Uterus (tissue), 3 donors: ENCODE measurements at regions not wholly inside any gene's neighbourhood (a gene's known extent, or its start where the extent isn't known, plus 50 kb on each side); places are given as distances from the start of the nearest gene placed in this dataset.

ENCODE experiments used
- DNase-seq, 2 donors: peaks; one replicate each; pipeline ENCODE4 v3.0.0-alpha.2; 2019 to 2020
- H3K27ac ChIP-seq, 2 donors: fragments of 200-600 bp; sonication (generic); 1 replicate in 1 of 2; 2 replicates in 1 of 2; pipeline ENCODE4 v1.5.1; 2016 to 2018
- H3K27me3 ChIP-seq, 2 donors: fragments of 200-600 bp; sonication (generic); one replicate each; pipeline ENCODE4 v1.5.1; 2018 to 2019; ENCODE audit warnings: control low read depth in 1 of 2
- H3K36me3 ChIP-seq, 2 donors: fragments of 200-600 bp; sonication (generic); one replicate each; pipeline ENCODE4 v1.5.1; 2019; ENCODE audit warnings: control low read depth in 1 of 2
- H3K4me1 ChIP-seq, 2 donors: fragments of 200-600 bp; sonication (generic); one replicate each; pipeline ENCODE4 v1.5.1; 2018 to 2019; ENCODE audit warnings: control low read depth in 1 of 2
- H3K4me3 ChIP-seq, 2 donors: fragments of 200-600 bp; sonication (generic); 1 replicate in 1 of 2; 2 replicates in 1 of 2; pipeline ENCODE4 v1.5.1; 2018 to 2019; ENCODE audit warnings: mild to moderate bottlenecking in 1 of 2
- H3K9me3 ChIP-seq, 2 donors: fragments of 200-600 bp; sonication (generic); one replicate each; pipeline ENCODE4 v1.5.1; 2019; ENCODE audit warnings: control low read depth in 1 of 2
- POLR2A ChIP-seq, 2 donors: fragments of 450-650 bp; IDR thresholded peaks; one replicate each; pipeline ENCODE4 v1.6.1; 2016; ENCODE audit warnings: antibody characterized with exemption in 2 of 2, mild to moderate bottlenecking in 1 of 2, moderate library complexity in 1 of 2
- intact Hi-C: fragments of 100-400 bp; cut with DNase I; formaldehyde crosslinking; loops from one replicate; pipeline ENCODE4 v1.15.1; 2023; ENCODE audit warnings: low total_unique reads
- TF ChIP-seq, protein P1 (sequence below), 4 experiments: fragments of 200-600 bp in 2 of 4; fragments of 450-650 bp in 2 of 4; sonication (generic) in 2 of 4; IDR thresholded peaks; one replicate each; pipeline ENCODE4 v1.5.1; 2016 to 2019; ENCODE audit warnings: antibody characterized with exemption in 4 of 4, mild to moderate bottlenecking in 2 of 4, moderate library complexity in 1 of 4
- donor health status: DM: yes; HTN: yes; CAD: no.

DNA sequence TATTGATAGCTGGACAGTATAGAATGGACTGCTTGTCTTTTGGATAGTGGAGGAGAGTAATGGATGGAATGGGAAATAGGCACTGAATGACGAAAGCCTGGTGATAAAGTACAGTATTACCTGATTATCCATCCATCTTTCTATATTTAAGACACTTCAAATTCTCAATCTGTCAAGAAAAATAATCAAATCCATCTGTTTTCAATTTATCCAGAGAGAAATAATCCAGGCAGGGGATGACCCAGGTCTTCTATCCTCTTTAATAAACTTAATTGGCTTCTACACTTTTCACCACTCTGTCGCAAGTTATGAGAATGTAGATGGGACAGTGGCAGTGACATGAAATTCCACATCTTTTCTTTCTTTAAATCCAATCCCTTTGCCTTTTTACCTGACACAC lies 420.3 kb upstream of the PDZRN3 start:
- no peak for TF ChIP-seq POLR2A (IDR thresholded peaks at IDR 0.05)
- TF ChIP-seq, protein P1, sequence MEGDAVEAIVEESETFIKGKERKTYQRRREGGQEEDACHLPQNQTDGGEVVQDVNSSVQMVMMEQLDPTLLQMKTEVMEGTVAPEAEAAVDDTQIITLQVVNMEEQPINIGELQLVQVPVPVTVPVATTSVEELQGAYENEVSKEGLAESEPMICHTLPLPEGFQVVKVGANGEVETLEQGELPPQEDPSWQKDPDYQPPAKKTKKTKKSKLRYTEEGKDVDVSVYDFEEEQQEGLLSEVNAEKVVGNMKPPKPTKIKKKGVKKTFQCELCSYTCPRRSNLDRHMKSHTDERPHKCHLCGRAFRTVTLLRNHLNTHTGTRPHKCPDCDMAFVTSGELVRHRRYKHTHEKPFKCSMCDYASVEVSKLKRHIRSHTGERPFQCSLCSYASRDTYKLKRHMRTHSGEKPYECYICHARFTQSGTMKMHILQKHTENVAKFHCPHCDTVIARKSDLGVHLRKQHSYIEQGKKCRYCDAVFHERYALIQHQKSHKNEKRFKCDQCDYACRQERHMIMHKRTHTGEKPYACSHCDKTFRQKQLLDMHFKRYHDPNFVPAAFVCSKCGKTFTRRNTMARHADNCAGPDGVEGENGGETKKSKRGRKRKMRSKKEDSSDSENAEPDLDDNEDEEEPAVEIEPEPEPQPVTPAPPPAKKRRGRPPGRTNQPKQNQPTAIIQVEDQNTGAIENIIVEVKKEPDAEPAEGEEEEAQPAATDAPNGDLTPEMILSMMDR (IDR thresholded peaks at IDR 0.05), result no peak
- intact Hi-C loops, result no loop called here
- Histone ChIP-seq H3K27ac (no peak overlapping the region), H3K27me3 (no peaks in the 10 kb centered on the region), H3K4me3 (no peak overlapping the region), H3K36me3 (no peaks in the 10 kb centered on the region), H3K4me1 (no peaks in the 10 kb centered on the region), H3K9me3 (no peaks in the 10 kb centered on the region)
- no peak for DNase-seq

DNA sequence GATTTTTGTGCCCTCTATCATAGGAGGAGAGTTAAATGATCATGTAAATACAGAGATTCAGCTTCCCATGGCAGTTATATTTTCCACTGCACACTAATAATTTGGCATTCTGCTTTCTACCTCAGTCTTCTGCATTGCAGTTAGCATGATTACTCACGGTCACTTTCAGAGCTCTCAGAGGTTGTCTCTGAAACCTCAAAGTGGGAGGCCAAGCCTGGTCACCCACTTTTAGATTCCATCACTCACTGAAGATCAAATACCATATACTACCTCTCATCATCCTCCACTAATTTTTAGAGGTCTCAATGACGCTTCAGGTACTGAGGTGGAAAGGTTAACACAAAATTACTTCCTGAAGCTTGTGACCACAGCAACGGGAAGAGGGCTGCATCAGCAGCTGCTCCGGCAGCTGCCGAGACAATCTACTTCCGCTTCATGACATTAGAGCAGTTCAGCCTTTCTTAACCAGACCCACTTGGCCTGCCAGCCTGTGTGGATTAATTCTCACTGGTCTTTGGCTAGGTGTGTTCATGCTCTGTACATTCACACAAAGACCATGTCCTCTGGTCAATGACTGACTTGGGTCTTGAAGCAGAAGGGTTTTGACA lies 416.4 kb upstream of the PDZRN3 start:
- Histone ChIP-seq H3K4me3 (no peak overlapping the region), H3K36me3 (no peaks in the 10 kb centered on the region), H3K27me3 (no peaks in the 10 kb centered on the region), H3K9me3 (no peaks in the 10 kb centered on the region), H3K4me1 (no peaks in the 10 kb centered on the region), H3K27ac (no peak overlapping the region)
- intact Hi-C loops, result no loop called here
- no peak for DNase-seq
- TF ChIP-seq, protein P1 (IDR thresholded peaks at IDR 0.05), result no peak
- no peak for TF ChIP-seq POLR2A (IDR thresholded peaks at IDR 0.05)

DNA sequence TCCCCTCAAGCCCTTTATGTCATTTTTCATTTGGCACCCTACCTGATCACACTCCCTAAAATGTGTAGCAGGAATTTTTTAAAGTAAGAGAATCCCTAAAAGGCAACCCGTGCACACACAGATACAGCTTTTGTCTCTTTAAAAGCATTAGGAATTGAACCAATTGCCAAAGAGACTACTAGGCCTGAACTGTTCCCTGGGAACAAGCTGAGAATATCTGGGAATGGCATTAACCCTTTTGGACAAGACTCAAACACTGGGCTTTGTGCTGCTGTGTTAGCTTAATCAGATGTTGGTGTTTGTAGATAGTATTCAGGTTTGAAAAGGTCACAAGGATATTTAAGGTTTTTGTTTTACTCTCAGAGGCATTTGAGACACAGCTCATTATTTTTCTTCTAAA lies 414.4 kb upstream of the PDZRN3 start:
- H3K27ac ChIP-seq, result no peak overlapping the region
- H3K9me3 ChIP-seq, result no peaks in the 10 kb centered on the region
- intact Hi-C loops, result no loop called here
- DNase-seq, result no peak
- no peak overlapping the region for H3K4me3 ChIP-seq
- H3K27me3 ChIP-seq, result no peaks in the 10 kb centered on the region
- TF ChIP-seq POLR2A (IDR thresholded peaks at IDR 0.05), result no peak
- TF ChIP-seq, protein P1 (IDR thresholded peaks at IDR 0.05), result no peak
- H3K4me1 ChIP-seq, result no peaks in the 10 kb centered on the region
- no peaks in the 10 kb centered on the region for H3K36me3 ChIP-seq

DNA sequence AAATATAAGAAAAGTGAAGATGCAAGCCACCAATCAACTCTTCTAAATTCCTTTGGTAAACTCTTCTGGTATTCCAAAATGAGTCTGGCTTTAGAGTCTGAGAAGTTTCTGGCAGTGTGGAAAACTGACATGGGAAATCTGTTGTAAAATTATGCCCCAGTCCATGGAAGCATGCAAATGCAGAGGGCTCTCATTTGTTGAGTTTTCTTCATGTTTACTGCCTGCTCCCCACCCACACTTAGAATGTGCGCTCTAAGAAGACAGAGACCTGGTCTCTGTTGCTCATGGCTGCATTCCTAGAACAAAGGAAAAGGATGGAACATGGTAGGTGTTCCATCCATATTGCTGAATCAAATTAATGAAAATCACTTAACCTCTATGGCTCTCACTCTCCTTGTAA lies 411.8 kb upstream of the PDZRN3 start:
- Histone ChIP-seq H3K4me3 (no peak overlapping the region), H3K36me3 (no peaks in the 10 kb centered on the region), H3K4me1 (no peaks in the 10 kb centered on the region), H3K27ac (no peak overlapping the region), H3K27me3 (no peaks in the 10 kb centered on the region), H3K9me3 (no peaks in the 10 kb centered on the region)
- intact Hi-C loops, result no loop called here
- DNase-seq, result no peak
- TF ChIP-seq POLR2A (IDR thresholded peaks at IDR 0.05), result no peak
- TF ChIP-seq, protein P1 (IDR thresholded peaks at IDR 0.05), result no peak

DNA sequence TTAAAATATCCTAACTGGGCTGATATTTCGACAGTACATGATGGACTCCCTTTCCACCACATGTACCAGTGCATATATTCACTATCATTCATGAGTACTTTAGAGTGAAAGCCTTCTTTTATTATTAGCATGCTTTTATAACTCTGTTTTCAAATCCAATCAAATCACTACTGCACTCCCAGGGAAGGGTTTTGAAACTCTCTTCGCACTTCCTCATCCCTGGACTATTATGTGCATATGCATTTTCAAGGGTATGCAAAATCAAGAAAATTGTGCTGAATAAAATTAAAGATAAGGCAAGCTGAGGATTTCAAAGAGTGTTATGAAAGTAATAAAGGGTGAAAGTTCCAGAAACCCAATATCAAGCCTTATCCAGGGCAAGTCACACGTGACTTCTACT lies 411.4 kb upstream of the PDZRN3 start:
- no peaks in the 10 kb centered on the region for H3K36me3 ChIP-seq
- no peak overlapping the region for H3K4me3 ChIP-seq
- DNase-seq, result no peak
- no peaks in the 10 kb centered on the region for H3K4me1 ChIP-seq
- intact Hi-C loops, result no loop called here
- TF ChIP-seq, protein P1 (IDR thresholded peaks at IDR 0.05), result no peak
- TF ChIP-seq POLR2A (IDR thresholded peaks at IDR 0.05), result no peak
- H3K27ac ChIP-seq, result no peak overlapping the region
- no peaks in the 10 kb centered on the region for H3K27me3 ChIP-seq
- H3K9me3 ChIP-seq, result no peaks in the 10 kb centered on the region
